Hepatic stellate cell (primary cell): ENCODE measurements at regions not wholly inside any gene's neighbourhood (a gene's known extent, or its start where the extent isn't known, plus 50 kb on each side); places are given as distances from the start of the nearest gene placed in this dataset.
"Not testable (repeated sequence)": the region's sequence is repeated elsewhere in the genome, so short reads cannot be mapped to it uniquely, and the experiment has no call there.

ENCODE experiments used
- DNase-seq: peaks from one replicate; pipeline ENCODE4 v3.0.0; 2011; ENCODE audit warnings: low spot score

- DNase-seq: no peak
These were observed 191.5 kb upstream of the NR2F2 start for GRCh38 chr15:96138985-96139384.

- no peak for DNase-seq
These were observed 188.0 kb upstream of the NR2F2 start for GRCh38 chr15:96142498-96142897.

- no peak for DNase-seq
These were observed 185.8 kb upstream of the NR2F2 start for GRCh38 chr15:96144734-96145133.

GRCh38 chr15:96146726-96147125 is 183.8 kb upstream of the NR2F2 start:
- no peak for DNase-seq

- no peak for DNase-seq
These were observed 183.2 kb upstream of the NR2F2 start for GRCh38 chr15:96147267-96147666.

- no peak for DNase-seq
These were observed 180.2 kb upstream of the NR2F2 start for GRCh38 chr15:96150254-96150653.

GRCh38 chr15:96151749-96152148 is 178.8 kb upstream of the NR2F2 start:
- DNase-seq: peak; percentile 14

- no peak for DNase-seq
These were observed 176.6 kb upstream of the NR2F2 start for GRCh38 chr15:96153929-96154328.

- no peak for DNase-seq
These were observed 171.6 kb upstream of the NR2F2 start for GRCh38 chr15:96158938-96159337.

- DNase-seq: no peak
These were observed 170.2 kb upstream of the NR2F2 start for GRCh38 chr15:96160269-96160668.

- DNase-seq: no peak
These were observed 169.7 kb upstream of the NR2F2 start for GRCh38 chr15:96160800-96161199.

- no peak for DNase-seq
These were observed 168.2 kb upstream of the NR2F2 start for GRCh38 chr15:96162322-96162721.

GRCh38 chr15:96165081-96165480 is 165.4 kb upstream of the NR2F2 start:
- DNase-seq: no peak

- DNase-seq: no peak
These were observed 164.7 kb upstream of the NR2F2 start for GRCh38 chr15:96165775-96166174.

GRCh38 chr15:96166223-96167200 is 164.0 kb upstream of the NR2F2 start:
- DNase-seq: no peak

- not testable (repeated sequence) for DNase-seq
These were observed 159.9 kb upstream of the NR2F2 start for GRCh38 chr15:96170616-96170978.

GRCh38 chr15:96170979-96171739 is 159.3 kb upstream of the NR2F2 start:
- DNase-seq: no peak

GRCh38 chr15:96171853-96172296 is 158.6 kb upstream of the NR2F2 start:
- DNase-seq: no peak

GRCh38 chr15:96172417-96172816 is 158.1 kb upstream of the NR2F2 start:
- DNase-seq: no peak

GRCh38 chr15:96176831-96177230 is 153.7 kb upstream of the NR2F2 start:
- no peak for DNase-seq

GRCh38 chr15:96177279-96177678 is 153.2 kb upstream of the NR2F2 start:
- DNase-seq: no peak

- DNase-seq: no peak
These were observed 150.3 kb upstream of the NR2F2 start for GRCh38 chr15:96180087-96180748.

GRCh38 chr15:96181217-96181616 is 149.3 kb upstream of the NR2F2 start:
- no peak for DNase-seq
